Testis (tissue), 2 donors: ENCODE measurements at regions not wholly inside any gene's neighbourhood (a gene's known extent, or its start where the extent isn't known, plus 50 kb on each side); places are given as distances from the start of the nearest gene placed in this dataset.

ENCODE experiments used
- CTCF ChIP-seq, 3 experiments: fragments of 450-650 bp in 2 of 3; fragments of 200-600 bp in 1 of 3; sonication (generic) in 1 of 3; IDR thresholded peaks; one replicate each; pipeline ENCODE4 v1.5.1; 2016 to 2019; ENCODE audit warnings: antibody characterized with exemption in 3 of 3, mild to moderate bottlenecking in 2 of 3, moderate library complexity in 1 of 3
- POLR2A ChIP-seq: fragments of 450-650 bp; IDR thresholded peaks from one replicate; pipeline ENCODE4 v1.6.1; 2017; ENCODE audit warnings: antibody characterized with exemption, mild to moderate bottlenecking, moderate library complexity

GRCh38 chr1:182309631-182310351, 81.8 kb downstream of the GLUL start:
- TF ChIP-seq CTCF (IDR thresholded peaks at IDR 0.05) (no peak), POLR2A (no peak)
